ENCODE measurements at regions not wholly inside any gene's neighbourhood (a gene's known extent, or its start where the extent isn't known, plus 50 kb on each side); places are given as distances from the start of the nearest gene placed in this dataset.

DNA sequence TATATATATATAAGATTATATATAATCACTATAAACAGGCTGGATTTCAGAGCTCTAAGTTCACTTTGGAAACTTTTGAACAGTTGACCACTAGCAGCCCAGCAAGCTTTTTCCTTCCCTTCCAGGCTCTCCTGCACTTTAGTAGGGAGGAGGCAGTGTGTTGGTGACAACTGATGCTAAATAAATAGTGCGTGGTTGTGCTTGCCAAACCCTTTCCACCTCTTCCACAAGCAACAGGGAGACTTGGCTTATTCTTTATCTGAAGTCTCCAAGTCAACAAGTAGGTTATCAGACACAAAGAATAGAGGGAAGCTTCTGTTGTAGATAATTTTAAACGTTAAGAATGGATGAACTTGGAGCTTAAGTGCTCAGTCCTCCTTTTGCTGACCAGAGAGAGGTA is 408.2 kb upstream of the HNRNPA3 start:
- Histone ChIP-seq H3K36me3 (ENCODE audit: control insufficient read depth, insufficient read depth, low read length) (no peaks in the 10 kb centered on the region), H3K4me3 (ENCODE audit: low read depth, low read length) (no peak overlapping the region), H3K27me3 (ENCODE audit: control insufficient read depth, insufficient read depth, low read length) (no peaks in the 10 kb centered on the region)
- TF ChIP-seq, protein P1, sequence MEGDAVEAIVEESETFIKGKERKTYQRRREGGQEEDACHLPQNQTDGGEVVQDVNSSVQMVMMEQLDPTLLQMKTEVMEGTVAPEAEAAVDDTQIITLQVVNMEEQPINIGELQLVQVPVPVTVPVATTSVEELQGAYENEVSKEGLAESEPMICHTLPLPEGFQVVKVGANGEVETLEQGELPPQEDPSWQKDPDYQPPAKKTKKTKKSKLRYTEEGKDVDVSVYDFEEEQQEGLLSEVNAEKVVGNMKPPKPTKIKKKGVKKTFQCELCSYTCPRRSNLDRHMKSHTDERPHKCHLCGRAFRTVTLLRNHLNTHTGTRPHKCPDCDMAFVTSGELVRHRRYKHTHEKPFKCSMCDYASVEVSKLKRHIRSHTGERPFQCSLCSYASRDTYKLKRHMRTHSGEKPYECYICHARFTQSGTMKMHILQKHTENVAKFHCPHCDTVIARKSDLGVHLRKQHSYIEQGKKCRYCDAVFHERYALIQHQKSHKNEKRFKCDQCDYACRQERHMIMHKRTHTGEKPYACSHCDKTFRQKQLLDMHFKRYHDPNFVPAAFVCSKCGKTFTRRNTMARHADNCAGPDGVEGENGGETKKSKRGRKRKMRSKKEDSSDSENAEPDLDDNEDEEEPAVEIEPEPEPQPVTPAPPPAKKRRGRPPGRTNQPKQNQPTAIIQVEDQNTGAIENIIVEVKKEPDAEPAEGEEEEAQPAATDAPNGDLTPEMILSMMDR (IDR thresholded peaks at IDR 0.05; ENCODE audit: insufficient read depth, low read depth, low read length): no peak
- DNase-seq (ENCODE audit: low read depth): no peak
- ChIA-PET CTCF (interaction anchor here (0.5 to 2.7 kb wide), 4 partner anchors 9 to 1697 kb away, joined by 3 to 8 read pairs (median 4); no protein-coding TSS in a partner anchor), POLR2A (no interaction called here)

DNA sequence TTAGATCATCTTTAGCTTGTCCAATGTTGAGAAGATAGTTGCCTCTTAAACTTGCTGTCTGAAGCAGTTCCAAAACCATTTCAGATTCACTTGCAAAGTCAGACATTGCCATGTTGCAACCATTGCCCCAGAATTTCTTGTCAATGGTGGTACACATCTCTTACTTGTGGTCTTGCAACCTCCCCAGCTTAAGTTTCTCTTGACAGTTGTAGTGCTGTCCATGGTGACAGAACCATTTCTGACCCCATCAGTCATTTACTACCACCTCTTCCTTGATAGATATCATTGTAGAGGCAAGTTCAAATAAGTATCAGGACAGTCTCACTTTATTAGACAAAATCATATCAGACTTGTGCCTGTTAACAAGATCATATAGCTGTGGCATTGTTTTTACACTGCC is 407.2 kb upstream of the HNRNPA3 start:
- POLR2A ChIA-PET: no interaction called here
- Histone ChIP-seq H3K4me3 (ENCODE audit: low read depth, low read length) (no peak overlapping the region), H3K27me3 (ENCODE audit: control insufficient read depth, insufficient read depth, low read length) (no peaks in the 10 kb centered on the region), H3K36me3 (ENCODE audit: control insufficient read depth, insufficient read depth, low read length) (no peaks in the 10 kb centered on the region)
- TF ChIP-seq, protein P1 (IDR thresholded peaks at IDR 0.05; ENCODE audit: insufficient read depth, low read depth, low read length): no peak
- CTCF ChIA-PET: interaction anchor here (1.5 kb wide), 1 partner anchor 13 kb away, joined by 3 read pairs; no protein-coding TSS in a partner anchor
- no peak for DNase-seq (ENCODE audit: low read depth)

DNA sequence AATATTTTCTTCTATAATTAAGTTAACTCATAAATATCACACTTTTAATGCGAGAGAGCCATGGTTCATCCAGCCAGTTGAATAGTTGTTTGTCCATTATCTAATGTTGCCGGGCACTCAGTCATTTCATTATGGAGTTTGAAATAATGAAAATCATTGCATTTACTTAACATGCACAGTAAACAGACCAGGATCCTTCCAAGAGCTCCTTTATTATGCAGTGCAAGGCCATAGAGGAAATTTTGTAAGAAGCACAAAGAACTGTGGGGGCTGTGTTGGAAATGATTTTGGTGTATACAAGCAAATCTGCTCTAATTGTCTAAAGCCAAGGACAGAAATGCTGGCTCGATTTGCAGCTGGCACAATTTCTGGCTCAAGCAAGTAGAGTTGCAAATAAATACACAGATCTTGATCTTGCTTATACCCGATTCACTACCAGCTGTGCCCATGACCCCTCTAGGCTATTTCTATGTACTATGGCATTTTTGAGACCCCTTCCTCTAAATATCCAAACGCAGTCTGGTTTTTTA is 400.3 kb upstream of the HNRNPA3 start:
- POLR2A ChIA-PET: no interaction called here
- H3K4me3 ChIP-seq (ENCODE audit: low read depth, low read length): no peak overlapping the region
- H3K36me3 ChIP-seq (ENCODE audit: control insufficient read depth, insufficient read depth, low read length): no peaks in the 10 kb centered on the region
- TF ChIP-seq, protein P1 (IDR thresholded peaks at IDR 0.05; ENCODE audit: insufficient read depth, low read depth, low read length): no peak
- CTCF ChIA-PET: interaction anchor here (1.1 to 2.6 kb wide), 4 partner anchors 9 to 686 kb away, joined by 3 to 16 read pairs (median 7); no protein-coding TSS in a partner anchor
- peaks cover 2% of the 10 kb centered on the region for H3K27me3 ChIP-seq (ENCODE audit: control insufficient read depth, insufficient read depth, low read length)
- DNase-seq (ENCODE audit: low read depth): no peak

DNA sequence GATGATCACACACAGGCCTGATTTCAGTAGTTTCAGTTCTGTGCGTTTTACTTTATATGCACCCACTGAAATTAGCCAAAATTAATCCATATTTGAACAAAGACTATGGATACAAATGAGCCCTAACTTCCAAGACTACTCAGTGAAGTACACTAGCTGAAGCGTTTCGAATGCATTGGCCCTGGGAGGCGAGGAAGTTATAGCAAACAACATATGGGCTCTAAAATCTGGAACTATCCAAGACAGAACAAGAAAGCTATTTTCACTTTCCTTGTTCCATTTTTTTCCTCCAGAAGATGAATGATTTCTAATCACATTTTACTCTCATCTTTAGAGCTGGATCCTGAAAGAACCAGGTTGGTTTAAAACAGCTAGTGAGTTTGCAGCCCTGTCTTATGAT is 399.4 kb upstream of the HNRNPA3 start:
- CTCF ChIA-PET: interaction anchor here (1.0 to 2.6 kb wide), 5 partner anchors 10 to 687 kb away, joined by 3 to 16 read pairs (median 6); no protein-coding TSS in a partner anchor

DNA sequence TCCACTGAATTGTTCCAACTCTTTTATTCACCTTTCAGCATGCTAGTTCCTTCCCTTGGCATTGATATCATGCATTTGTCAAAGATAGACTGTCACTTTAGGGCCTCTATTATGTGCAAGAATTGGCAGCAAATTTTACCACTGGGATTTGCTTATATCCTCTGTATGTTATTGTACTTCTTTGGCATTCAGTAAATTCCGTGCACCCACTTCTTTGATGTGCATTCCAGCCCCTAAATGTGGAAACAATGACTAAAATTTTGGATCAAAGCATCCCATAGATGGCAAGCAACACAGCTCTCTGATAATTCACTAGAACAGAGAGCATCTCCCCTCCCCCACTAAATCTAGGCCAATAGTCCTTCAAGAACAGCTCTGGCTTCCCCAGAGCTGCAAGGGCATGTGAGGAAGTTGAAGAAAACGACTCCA is 399.0 kb upstream of the HNRNPA3 start:
- no peak for DNase-seq (ENCODE audit: low read depth)
- CTCF ChIA-PET: interaction anchor here (0.8 to 2.6 kb wide), 6 partner anchors 10 to 687 kb away, joined by 3 to 16 read pairs (median 6); no protein-coding TSS in a partner anchor
- POLR2A ChIA-PET: no interaction called here
- Histone ChIP-seq H3K36me3 (ENCODE audit: control insufficient read depth, insufficient read depth, low read length) (no peaks in the 10 kb centered on the region), H3K27me3 (ENCODE audit: control insufficient read depth, insufficient read depth, low read length) (peaks cover 2% of the 10 kb centered on the region), H3K4me3 (ENCODE audit: low read depth, low read length) (no peak overlapping the region)
- TF ChIP-seq, protein P1 (IDR thresholded peaks at IDR 0.05; ENCODE audit: insufficient read depth, low read depth, low read length): no peak

More for the DNA sequence above, 399.4 kb upstream of the HNRNPA3 start:
- Histone ChIP-seq H3K4me3 (ENCODE audit: low read depth, low read length) (no peak overlapping the region), H3K27me3 (ENCODE audit: control insufficient read depth, insufficient read depth, low read length) (peaks cover 2% of the 10 kb centered on the region), H3K36me3 (ENCODE audit: control insufficient read depth, insufficient read depth, low read length) (no peaks in the 10 kb centered on the region)
- TF ChIP-seq, protein P1 (IDR thresholded peaks at IDR 0.05; ENCODE audit: insufficient read depth, low read depth, low read length): no peak
- DNase-seq (ENCODE audit: low read depth): no peak
- POLR2A ChIA-PET: no interaction called here
